Nephron progenitor cell (in vitro differentiated cells): ENCODE measurements at regions not wholly inside any gene's neighbourhood (a gene's known extent, or its start where the extent isn't known, plus 50 kb on each side); places are given as distances from the start of the nearest gene placed in this dataset.

Experiments used
- DNase-seq: peaks from one replicate; pipeline ENCODE4 v3.0.0; 2021
- H3K27ac Mint-ChIP-seq: 2 replicates; pipeline ENCODE4 v1.8.0; 2021; ENCODE audit warnings: mild to moderate bottlenecking, moderate library complexity, mixed read lengths
- H3K27me3 Mint-ChIP-seq: 2 replicates; pipeline ENCODE4 v1.8.0; 2021; ENCODE audit warnings: mild to moderate bottlenecking, low read depth, mixed read lengths; ENCODE audit not compliant: poor library complexity
- H3K36me3 Mint-ChIP-seq: 2 replicates; pipeline ENCODE4 v1.8.0; 2021; ENCODE audit warnings: low read depth, mixed read lengths
- H3K4me1 Mint-ChIP-seq: 2 replicates; pipeline ENCODE4 v1.8.0; 2021; ENCODE audit warnings: mixed read lengths
- H3K4me3 Mint-ChIP-seq: 2 replicates; pipeline ENCODE4 v1.8.0; 2021; ENCODE audit warnings: mild to moderate bottlenecking, moderate library complexity, mixed read lengths
- H3K9me3 Mint-ChIP-seq: 2 replicates; pipeline ENCODE4 v1.8.0; 2021; ENCODE audit warnings: mild to moderate bottlenecking, moderate library complexity, mixed read lengths
- TF ChIP-seq, protein P1 (sequence below): fragments of 200-600 bp; sonication (generic); IDR thresholded peaks from 2 replicates; pipeline ENCODE4 v1.5.0; 2021; ENCODE audit warnings: antibody characterized with exemption

DNA sequence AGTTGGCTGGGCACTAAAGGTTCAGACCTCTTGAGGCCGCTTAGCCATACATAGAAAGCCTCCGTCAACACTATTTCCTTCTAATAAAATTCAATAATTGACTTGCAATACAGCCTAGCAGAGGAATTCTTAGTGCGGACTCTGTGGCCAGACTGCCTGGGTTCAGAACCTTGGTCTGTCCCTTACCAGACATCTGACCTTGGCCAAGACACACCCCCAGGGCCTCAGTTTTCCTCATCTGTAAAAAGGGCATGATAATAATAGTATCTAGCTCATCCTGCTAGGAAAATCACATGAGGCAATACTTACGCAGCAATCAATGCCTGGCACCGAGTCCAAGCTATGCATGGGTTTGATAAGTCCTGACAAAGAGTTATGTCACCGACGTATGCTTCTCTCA, 148.2 kb upstream of the SOD1 start:
- no peak overlapping the region for H3K4me3 Mint-ChIP-seq
- no peak for DNase-seq
- H3K27ac Mint-ChIP-seq: no peak overlapping the region
- TF ChIP-seq, protein P1, sequence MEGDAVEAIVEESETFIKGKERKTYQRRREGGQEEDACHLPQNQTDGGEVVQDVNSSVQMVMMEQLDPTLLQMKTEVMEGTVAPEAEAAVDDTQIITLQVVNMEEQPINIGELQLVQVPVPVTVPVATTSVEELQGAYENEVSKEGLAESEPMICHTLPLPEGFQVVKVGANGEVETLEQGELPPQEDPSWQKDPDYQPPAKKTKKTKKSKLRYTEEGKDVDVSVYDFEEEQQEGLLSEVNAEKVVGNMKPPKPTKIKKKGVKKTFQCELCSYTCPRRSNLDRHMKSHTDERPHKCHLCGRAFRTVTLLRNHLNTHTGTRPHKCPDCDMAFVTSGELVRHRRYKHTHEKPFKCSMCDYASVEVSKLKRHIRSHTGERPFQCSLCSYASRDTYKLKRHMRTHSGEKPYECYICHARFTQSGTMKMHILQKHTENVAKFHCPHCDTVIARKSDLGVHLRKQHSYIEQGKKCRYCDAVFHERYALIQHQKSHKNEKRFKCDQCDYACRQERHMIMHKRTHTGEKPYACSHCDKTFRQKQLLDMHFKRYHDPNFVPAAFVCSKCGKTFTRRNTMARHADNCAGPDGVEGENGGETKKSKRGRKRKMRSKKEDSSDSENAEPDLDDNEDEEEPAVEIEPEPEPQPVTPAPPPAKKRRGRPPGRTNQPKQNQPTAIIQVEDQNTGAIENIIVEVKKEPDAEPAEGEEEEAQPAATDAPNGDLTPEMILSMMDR: no peak
- no peaks in the 10 kb centered on the region for H3K27me3 Mint-ChIP-seq
- no peaks in the 10 kb centered on the region for H3K9me3 Mint-ChIP-seq
- peaks cover 15% of the 10 kb centered on the region for H3K36me3 Mint-ChIP-seq
- peaks cover 53% of the 10 kb centered on the region for H3K4me1 Mint-ChIP-seq

DNA sequence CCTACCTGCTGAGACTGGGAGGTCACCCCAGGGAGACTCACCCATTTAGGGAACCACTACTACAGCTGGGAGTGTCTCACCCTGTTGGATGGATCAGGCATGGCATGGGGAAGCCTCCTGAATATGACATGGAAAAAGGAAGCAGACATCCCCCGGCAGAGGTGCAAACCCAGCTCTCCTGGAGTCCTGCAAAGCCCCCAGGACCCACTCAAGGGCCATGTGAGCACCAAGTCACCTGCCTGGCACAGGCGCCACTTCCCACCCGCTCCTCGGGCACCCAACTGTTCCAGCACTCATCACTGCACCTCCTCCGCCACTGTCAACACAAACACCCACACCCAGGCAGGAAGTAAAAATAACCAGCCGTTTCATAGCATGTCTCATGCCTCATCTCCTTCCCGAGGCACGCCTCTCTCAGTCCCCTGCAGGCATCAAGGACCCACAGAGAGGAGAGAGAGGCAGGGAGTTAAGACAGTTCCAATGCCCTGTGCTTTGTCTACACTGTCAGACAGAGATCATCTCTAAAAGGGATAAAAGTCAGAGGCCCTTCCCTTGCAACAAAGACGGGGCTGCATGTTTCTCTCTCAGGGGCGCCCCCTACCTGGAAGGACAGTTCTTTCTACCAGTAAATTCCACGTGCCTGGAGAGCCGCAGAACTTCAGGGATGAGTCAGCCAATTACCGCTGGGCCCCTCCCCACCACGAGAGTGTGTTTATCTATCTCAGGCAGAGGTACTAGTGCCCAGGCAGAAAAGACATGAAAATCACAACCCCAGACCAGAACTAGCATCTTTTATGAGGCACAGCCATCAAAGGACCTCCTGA, 150.1 kb upstream of the SOD1 start:
- Mint-ChIP-seq H3K27ac (peak overlapping the region; percentile 72), H3K27me3 (no peaks in the 10 kb centered on the region), H3K4me3 (no peak overlapping the region), H3K9me3 (no peaks in the 10 kb centered on the region), H3K36me3 (peaks cover 25% of the 10 kb centered on the region), H3K4me1 (peaks cover 59% of the 10 kb centered on the region)
- TF ChIP-seq, protein P1: no peak
- peak; percentile 15 for DNase-seq

GRCh38 chr21:31505975-31506374, 153.5 kb upstream of the SOD1 start:
- H3K4me1 Mint-ChIP-seq: peaks cover 72% of the 10 kb centered on the region
- TF ChIP-seq, protein P1: no peak
- no peak overlapping the region for H3K4me3 Mint-ChIP-seq
- DNase-seq: no peak
- H3K27ac Mint-ChIP-seq: peak overlapping the region; percentile 85
- H3K27me3 Mint-ChIP-seq: no peaks in the 10 kb centered on the region
- H3K9me3 Mint-ChIP-seq: no peaks in the 10 kb centered on the region
- H3K36me3 Mint-ChIP-seq: peaks cover 40% of the 10 kb centered on the region

- TF ChIP-seq, protein P1: no peak
- DNase-seq: no peak
- Mint-ChIP-seq H3K4me3 (no peak overlapping the region), H3K4me1 (peaks cover 70% of the 10 kb centered on the region), H3K36me3 (peaks cover 46% of the 10 kb centered on the region), H3K27ac (no peak overlapping the region), H3K9me3 (no peaks in the 10 kb centered on the region), H3K27me3 (no peaks in the 10 kb centered on the region)
These were observed 155.6 kb upstream of the SOD1 start for GRCh38 chr21:31503939-31504338.

DNA sequence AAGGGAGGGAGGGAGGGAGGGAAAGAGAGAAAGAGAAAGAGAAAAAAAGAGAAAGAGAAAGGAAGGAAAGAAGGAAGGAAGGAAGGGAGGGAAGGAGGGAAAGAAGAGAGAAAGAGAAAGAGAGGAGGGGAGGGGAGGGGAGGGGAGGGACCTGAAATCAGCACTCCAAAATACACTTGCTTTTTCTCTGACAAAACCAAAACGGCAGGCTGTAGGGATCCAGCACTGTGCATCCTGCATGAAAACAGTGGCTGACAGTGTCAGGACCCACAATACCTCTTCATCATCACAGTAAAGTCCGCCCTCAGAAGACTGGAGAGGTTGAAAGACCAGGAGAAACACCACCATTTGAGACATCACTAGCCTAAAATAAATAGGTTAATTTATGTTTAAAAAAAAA, 156.0 kb upstream of the SOD1 start:
- TF ChIP-seq, protein P1: no peak
- H3K36me3 Mint-ChIP-seq: peaks cover 49% of the 10 kb centered on the region

DNA sequence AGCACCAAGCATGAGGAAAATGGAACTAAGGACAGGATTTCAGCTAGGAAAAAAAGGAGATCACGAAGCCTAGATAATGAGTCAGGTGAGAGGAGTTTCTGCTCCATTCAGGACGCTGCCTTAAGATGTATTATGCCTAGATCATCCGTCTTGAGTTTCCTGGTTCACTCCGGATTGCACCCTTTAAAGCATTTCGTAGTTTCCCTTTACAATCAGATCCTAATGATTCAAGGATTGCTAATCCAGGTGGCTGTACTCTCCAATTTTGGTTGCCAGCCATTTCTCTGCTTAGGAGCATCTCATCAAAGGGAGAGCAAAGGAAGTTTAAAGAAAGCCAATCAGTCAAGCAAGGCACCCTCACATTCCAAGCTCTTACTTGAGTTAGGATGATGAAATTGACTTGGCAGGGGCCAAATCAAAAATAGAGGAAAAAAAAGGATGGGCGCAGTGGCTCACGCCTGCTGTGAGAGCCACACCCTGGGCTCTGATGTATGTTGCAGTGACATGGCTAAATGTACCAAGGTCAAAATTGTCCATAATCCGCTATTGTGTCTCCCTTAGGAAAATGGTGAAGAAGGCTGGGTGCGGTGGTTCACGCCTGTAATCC, 156.9 kb upstream of the SOD1 start:
- Mint-ChIP-seq H3K36me3 (peaks cover 54% of the 10 kb centered on the region), H3K27me3 (no peaks in the 10 kb centered on the region), H3K4me1 (peaks cover 72% of the 10 kb centered on the region), H3K27ac (peak overlapping the region; percentile 60), H3K9me3 (no peaks in the 10 kb centered on the region), H3K4me3 (no peak overlapping the region)
- DNase-seq: no peak
- TF ChIP-seq, protein P1: no peak

More for the DNA sequence above, 156.0 kb upstream of the SOD1 start:
- H3K27ac Mint-ChIP-seq: no peak overlapping the region
- H3K4me1 Mint-ChIP-seq: peaks cover 70% of the 10 kb centered on the region
- no peaks in the 10 kb centered on the region for H3K9me3 Mint-ChIP-seq
- H3K27me3 Mint-ChIP-seq: no peaks in the 10 kb centered on the region
- no peak overlapping the region for H3K4me3 Mint-ChIP-seq
- no peak for DNase-seq
